ENCODE measurements at regions not wholly inside any gene's neighbourhood (a gene's known extent, or its start where the extent isn't known, plus 50 kb on each side); places are given as distances from the start of the nearest gene placed in this dataset.

- peaks cover 28% of the 10 kb centered on the region for H3K4me1 Mint-ChIP-seq
- H3K27me3 Mint-ChIP-seq (ENCODE audit: low read depth): no peaks in the 10 kb centered on the region
- no peak for TF ChIP-seq CTCF (IDR thresholded peaks at IDR 0.05; ENCODE audit: unreplicated experiment)
- H3K9me3 Mint-ChIP-seq: no peaks in the 10 kb centered on the region
- no peaks in the 10 kb centered on the region for H3K36me3 Mint-ChIP-seq
- H3K4me3 Mint-ChIP-seq: no peak overlapping the region
- no peak overlapping the region for H3K27ac Mint-ChIP-seq
- no peak for DNase-seq (ENCODE audit: low spot score in 2 of 2, unreplicated experiment in 2 of 2)
Observed at GRCh38 chr4:188197566-188197965, 58.3 kb downstream of the TRIML1 start.

GRCh38 chr4:188198982-188199792, 59.9 kb downstream of the TRIML1 start:
- Mint-ChIP-seq H3K4me1 (peaks cover 28% of the 10 kb centered on the region), H3K4me3 (no peak overlapping the region), H3K27me3 (ENCODE audit: low read depth) (no peaks in the 10 kb centered on the region), H3K36me3 (no peaks in the 10 kb centered on the region), H3K27ac (no peak overlapping the region), H3K9me3 (no peaks in the 10 kb centered on the region)
- DNase-seq (ENCODE audit: low spot score in 2 of 2, unreplicated experiment in 2 of 2): no peak
- TF ChIP-seq CTCF (IDR thresholded peaks at IDR 0.05; ENCODE audit: unreplicated experiment): no peak

- Mint-ChIP-seq H3K36me3 (no peaks in the 10 kb centered on the region), H3K27me3 (ENCODE audit: low read depth) (no peaks in the 10 kb centered on the region), H3K9me3 (no peaks in the 10 kb centered on the region), H3K4me3 (no peak overlapping the region), H3K27ac (no peak overlapping the region), H3K4me1 (peaks cover 13% of the 10 kb centered on the region)
- no peak for DNase-seq (ENCODE audit: low spot score in 2 of 2, unreplicated experiment in 2 of 2)
- TF ChIP-seq CTCF (IDR thresholded peaks at IDR 0.05; ENCODE audit: unreplicated experiment): no peak
Observed at GRCh38 chr4:188201851-188202250, 62.6 kb downstream of the TRIML1 start.

GRCh38 chr4:188206783-188207182, 67.5 kb downstream of the TRIML1 start:
- DNase-seq (ENCODE audit: low spot score in 2 of 2, unreplicated experiment in 2 of 2): no peak
- Mint-ChIP-seq H3K27me3 (ENCODE audit: low read depth) (no peaks in the 10 kb centered on the region), H3K36me3 (no peaks in the 10 kb centered on the region), H3K4me3 (no peak overlapping the region), H3K4me1 (no peaks in the 10 kb centered on the region), H3K9me3 (no peaks in the 10 kb centered on the region), H3K27ac (no peak overlapping the region)
- TF ChIP-seq CTCF (IDR thresholded peaks at IDR 0.05; ENCODE audit: unreplicated experiment): no peak

GRCh38 chr4:188214861-188215260, 75.6 kb downstream of the TRIML1 start:
- peaks cover 3% of the 10 kb centered on the region for H3K9me3 Mint-ChIP-seq
- DNase-seq (ENCODE audit: low spot score in 2 of 2, unreplicated experiment in 2 of 2): no peak
- no peak overlapping the region for H3K27ac Mint-ChIP-seq
- H3K4me1 Mint-ChIP-seq: no peaks in the 10 kb centered on the region
- H3K27me3 Mint-ChIP-seq (ENCODE audit: low read depth): no peaks in the 10 kb centered on the region
- H3K36me3 Mint-ChIP-seq: no peaks in the 10 kb centered on the region
- H3K4me3 Mint-ChIP-seq: no peak overlapping the region
- TF ChIP-seq CTCF (IDR thresholded peaks at IDR 0.05; ENCODE audit: unreplicated experiment): no peak
